Endothelial cell of umbilical vein (primary cell): ENCODE measurements at regions not wholly inside any gene's neighbourhood (a gene's known extent, or its start where the extent isn't known, plus 50 kb on each side); places are given as distances from the start of the nearest gene placed in this dataset.

Experiments used
- EZH2 ChIP-seq: IDR thresholded peaks from 2 replicates; pipeline ENCODE4 v1.6.1; 2012; ENCODE audit warnings: borderline replicate concordance, low read depth, mild to moderate bottlenecking, moderate library complexity, low read length, inconsistent platforms; ENCODE audit not compliant: severe bottlenecking
- FOS ChIP-seq: IDR thresholded peaks from 2 replicates; pipeline ENCODE4 v1.6.1; 2011; ENCODE audit warnings: mild to moderate bottlenecking, low read length, moderate library complexity, borderline replicate concordance; ENCODE audit not compliant: insufficient read depth
- GATA2 ChIP-seq: IDR thresholded peaks from 2 replicates; pipeline ENCODE4 v1.7.0; 2011; ENCODE audit warnings: low read depth, mild to moderate bottlenecking, moderate library complexity, mixed read lengths, low read length; ENCODE audit not compliant: insufficient read length, insufficient read depth
- JUN ChIP-seq: IDR thresholded peaks from 2 replicates; pipeline ENCODE4 v1.6.1; 2011; ENCODE audit warnings: borderline replicate concordance, low read depth; ENCODE audit not compliant: insufficient read length, insufficient read depth
- MYC ChIP-seq: IDR thresholded peaks from one replicate; pipeline ENCODE4 v1.6.1; 2011; ENCODE audit warnings: mild to moderate bottlenecking, low read depth, low read length
- POLR2A ChIP-seq: IDR thresholded peaks from 2 replicates; pipeline ENCODE4 v1.6.1; 2012; ENCODE audit warnings: low read depth, mild to moderate bottlenecking, control low read depth, low read length
- POLR2AphosphoS5 ChIP-seq: IDR thresholded peaks from 2 replicates; pipeline ENCODE4 v1.6.1; 2012; ENCODE audit warnings: low read depth, mild to moderate bottlenecking, control low read depth, low read length, moderate library complexity; ENCODE audit not compliant: insufficient read depth
- TF ChIP-seq, protein P1 (sequence below), 2 donors: IDR thresholded peaks; 1 replicate in 1 of 2; 2 replicates in 1 of 2; pipeline ENCODE4 v1.5.1; 2011; ENCODE audit warnings: low read length in 2 of 2, mild to moderate bottlenecking in 2 of 2, moderate library complexity in 2 of 2, control low read depth in 1 of 2, inconsistent platforms in 1 of 2, low read depth in 1 of 2; ENCODE audit not compliant: insufficient read depth in 1 of 2; ENCODE audit errors: extremely low read depth in 1 of 2
- TF ChIP-seq, protein P2 (sequence below): IDR thresholded peaks from 2 replicates; pipeline ENCODE4 v1.6.1; 2011; ENCODE audit not compliant: insufficient read depth, insufficient read length

DNA sequence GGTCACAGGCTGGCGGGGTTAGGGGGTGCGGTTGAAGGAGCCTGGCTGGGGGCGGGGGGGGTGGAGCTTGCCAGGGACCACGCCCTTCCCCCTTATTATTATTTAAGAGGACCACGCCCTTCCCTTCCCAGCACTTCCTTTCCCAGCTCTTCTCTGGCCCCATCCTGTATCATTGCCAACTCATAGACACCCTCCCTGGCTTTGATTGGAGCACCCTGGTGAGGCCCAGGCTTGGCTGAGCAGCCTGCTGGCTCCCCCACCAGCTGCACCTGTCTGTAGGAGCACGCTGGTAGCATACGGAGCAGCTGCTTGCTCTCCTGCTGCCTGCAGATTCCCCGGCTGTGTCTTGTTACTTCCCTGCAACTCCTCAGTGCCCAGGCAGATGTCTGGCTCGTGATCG lies 62.5 kb upstream of the PDX1 start:
- TF ChIP-seq POLR2AphosphoS5 (no peak), EZH2 (no peak), POLR2A (no peak), JUN (no peak), MYC (no peak), GATA2 (no peak), FOS (no peak)
- TF ChIP-seq, protein P1, sequence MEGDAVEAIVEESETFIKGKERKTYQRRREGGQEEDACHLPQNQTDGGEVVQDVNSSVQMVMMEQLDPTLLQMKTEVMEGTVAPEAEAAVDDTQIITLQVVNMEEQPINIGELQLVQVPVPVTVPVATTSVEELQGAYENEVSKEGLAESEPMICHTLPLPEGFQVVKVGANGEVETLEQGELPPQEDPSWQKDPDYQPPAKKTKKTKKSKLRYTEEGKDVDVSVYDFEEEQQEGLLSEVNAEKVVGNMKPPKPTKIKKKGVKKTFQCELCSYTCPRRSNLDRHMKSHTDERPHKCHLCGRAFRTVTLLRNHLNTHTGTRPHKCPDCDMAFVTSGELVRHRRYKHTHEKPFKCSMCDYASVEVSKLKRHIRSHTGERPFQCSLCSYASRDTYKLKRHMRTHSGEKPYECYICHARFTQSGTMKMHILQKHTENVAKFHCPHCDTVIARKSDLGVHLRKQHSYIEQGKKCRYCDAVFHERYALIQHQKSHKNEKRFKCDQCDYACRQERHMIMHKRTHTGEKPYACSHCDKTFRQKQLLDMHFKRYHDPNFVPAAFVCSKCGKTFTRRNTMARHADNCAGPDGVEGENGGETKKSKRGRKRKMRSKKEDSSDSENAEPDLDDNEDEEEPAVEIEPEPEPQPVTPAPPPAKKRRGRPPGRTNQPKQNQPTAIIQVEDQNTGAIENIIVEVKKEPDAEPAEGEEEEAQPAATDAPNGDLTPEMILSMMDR (IDR thresholded peaks at IDR 0.05; ENCODE audit: extremely low read depth in 1 of 2, insufficient read depth in 1 of 2, low read depth in 1 of 2, low read length in 2 of 2), result no peak
- TF ChIP-seq, protein P2, sequence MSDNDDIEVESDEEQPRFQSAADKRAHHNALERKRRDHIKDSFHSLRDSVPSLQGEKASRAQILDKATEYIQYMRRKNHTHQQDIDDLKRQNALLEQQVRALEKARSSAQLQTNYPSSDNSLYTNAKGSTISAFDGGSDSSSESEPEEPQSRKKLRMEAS, result no peak
